ENCODE measurements at regions not wholly inside any gene's neighbourhood (a gene's known extent, or its start where the extent isn't known, plus 50 kb on each side); places are given as distances from the start of the nearest gene placed in this dataset.

- Histone ChIP-seq H3K4me3 (ENCODE audit: low read length) (no peak overlapping the region), H3K4me1 (ENCODE audit: control insufficient read depth, insufficient read depth, low read length) (no peaks in the 10 kb centered on the region), H3K27me3 (ENCODE audit: control insufficient read depth, insufficient read depth, low read length) (no peaks in the 10 kb centered on the region), H3K9me3 (ENCODE audit: control insufficient read depth, insufficient read depth, low read length) (no peaks in the 10 kb centered on the region), H3K36me3 (ENCODE audit: control insufficient read depth, insufficient read depth, low read length) (no peaks in the 10 kb centered on the region), H3K27ac (ENCODE audit: low read length) (no peak overlapping the region)
- Mint-ChIP-seq H3K4me3 (no peak overlapping the region), H3K9me3 (peaks cover 9 to 15% of the 10 kb centered on the region in 2 donors), H3K4me1 (no peaks in the 10 kb centered on the region), H3K27ac (no peak overlapping the region), H3K27me3 (ENCODE audit: low read depth in 2 of 2) (no peaks in the 10 kb centered on the region), H3K36me3 (no peaks in the 10 kb centered on the region)
- TF ChIP-seq, protein P1, sequence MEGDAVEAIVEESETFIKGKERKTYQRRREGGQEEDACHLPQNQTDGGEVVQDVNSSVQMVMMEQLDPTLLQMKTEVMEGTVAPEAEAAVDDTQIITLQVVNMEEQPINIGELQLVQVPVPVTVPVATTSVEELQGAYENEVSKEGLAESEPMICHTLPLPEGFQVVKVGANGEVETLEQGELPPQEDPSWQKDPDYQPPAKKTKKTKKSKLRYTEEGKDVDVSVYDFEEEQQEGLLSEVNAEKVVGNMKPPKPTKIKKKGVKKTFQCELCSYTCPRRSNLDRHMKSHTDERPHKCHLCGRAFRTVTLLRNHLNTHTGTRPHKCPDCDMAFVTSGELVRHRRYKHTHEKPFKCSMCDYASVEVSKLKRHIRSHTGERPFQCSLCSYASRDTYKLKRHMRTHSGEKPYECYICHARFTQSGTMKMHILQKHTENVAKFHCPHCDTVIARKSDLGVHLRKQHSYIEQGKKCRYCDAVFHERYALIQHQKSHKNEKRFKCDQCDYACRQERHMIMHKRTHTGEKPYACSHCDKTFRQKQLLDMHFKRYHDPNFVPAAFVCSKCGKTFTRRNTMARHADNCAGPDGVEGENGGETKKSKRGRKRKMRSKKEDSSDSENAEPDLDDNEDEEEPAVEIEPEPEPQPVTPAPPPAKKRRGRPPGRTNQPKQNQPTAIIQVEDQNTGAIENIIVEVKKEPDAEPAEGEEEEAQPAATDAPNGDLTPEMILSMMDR (IDR thresholded peaks at IDR 0.05), result no peak
- intact Hi-C loops (cut with micrococcal nuclease), result no loop called here
- no peak for ATAC-seq
- no peak for DNase-seq
- 86% methylated on average over 3 of the region's 3 CpGs for WGBS (ENCODE audit: insufficient coverage)
Observed at GRCh38 chr13:86567119-86567518, 767.9 kb upstream of the SLITRK6 start.

DNA sequence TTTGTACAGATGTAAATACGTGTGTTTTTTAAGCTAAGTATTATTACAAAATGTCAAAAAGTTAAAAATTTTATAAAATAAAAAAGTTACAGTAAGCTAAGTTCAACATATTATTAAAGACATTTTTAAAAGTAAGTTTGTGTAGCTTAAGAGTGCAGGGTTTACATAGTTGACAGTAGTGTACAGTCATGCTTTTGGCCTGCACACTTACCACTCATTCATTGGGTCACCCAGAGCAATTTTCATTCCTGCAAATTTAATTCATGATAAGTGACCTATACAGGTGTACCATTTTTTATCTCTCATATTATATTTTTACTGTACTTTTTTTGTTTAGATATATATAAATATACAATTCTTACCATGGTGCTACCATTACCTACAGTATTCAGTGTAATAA, 769.9 kb upstream of the SLITRK6 start:
- H3K27ac ChIP-seq (ENCODE audit: low read length), result no peak overlapping the region
- no peak overlapping the region for H3K4me3 ChIP-seq (ENCODE audit: low read length)
- no peaks in the 10 kb centered on the region for H3K4me1 ChIP-seq (ENCODE audit: control insufficient read depth, insufficient read depth, low read length)
- Mint-ChIP-seq H3K27me3 (ENCODE audit: low read depth in 2 of 2) (no peaks in the 10 kb centered on the region), H3K4me1 (no peaks in the 10 kb centered on the region), H3K27ac (no peak overlapping the region), H3K9me3 (peaks cover 9 to 15% of the 10 kb centered on the region in 2 donors), H3K4me3 (no peak overlapping the region), H3K36me3 (no peaks in the 10 kb centered on the region)
- ATAC-seq (no peak), DNase-seq (no peak)
- intact Hi-C loops (cut with micrococcal nuclease), result no loop called here
- H3K36me3 ChIP-seq (ENCODE audit: control insufficient read depth, insufficient read depth, low read length), result no peaks in the 10 kb centered on the region
- TF ChIP-seq, protein P1 (IDR thresholded peaks at IDR 0.05), result no peak
- H3K9me3 ChIP-seq (ENCODE audit: control insufficient read depth, insufficient read depth, low read length), result no peaks in the 10 kb centered on the region
- no CpG with 5 or more reads among the region's 1 CpG for WGBS (ENCODE audit: insufficient coverage)
- H3K27me3 ChIP-seq (ENCODE audit: control insufficient read depth, insufficient read depth, low read length), result no peaks in the 10 kb centered on the region

DNA sequence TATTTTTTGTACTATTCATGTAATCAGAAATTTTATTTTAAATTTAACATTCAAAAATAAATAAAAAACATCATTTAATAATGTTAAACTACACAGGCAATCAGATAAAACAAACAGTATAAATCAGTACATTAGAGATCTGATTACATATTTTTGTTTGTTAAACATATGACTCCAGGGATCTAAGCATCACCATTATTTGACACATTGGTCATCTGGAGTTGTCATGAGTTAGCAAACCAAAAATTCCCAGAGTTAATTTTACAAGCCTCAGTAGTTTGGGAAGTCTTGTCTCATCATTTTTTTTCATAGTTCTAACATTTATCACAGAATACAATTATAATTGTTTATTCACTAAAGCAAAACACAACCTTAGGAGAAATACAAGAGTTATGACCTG, 770.8 kb upstream of the SLITRK6 start:
- Histone ChIP-seq H3K27ac (ENCODE audit: low read length) (no peak overlapping the region), H3K36me3 (ENCODE audit: control insufficient read depth, insufficient read depth, low read length) (no peaks in the 10 kb centered on the region), H3K4me1 (ENCODE audit: control insufficient read depth, insufficient read depth, low read length) (no peaks in the 10 kb centered on the region), H3K9me3 (ENCODE audit: control insufficient read depth, insufficient read depth, low read length) (no peaks in the 10 kb centered on the region), H3K27me3 (ENCODE audit: control insufficient read depth, insufficient read depth, low read length) (no peaks in the 10 kb centered on the region), H3K4me3 (ENCODE audit: low read length) (no peak overlapping the region)
- no peak overlapping the region for H3K27ac Mint-ChIP-seq
- no peaks in the 10 kb centered on the region for H3K27me3 Mint-ChIP-seq (ENCODE audit: low read depth in 2 of 2)
- no peak for DNase-seq
- intact Hi-C loops (cut with micrococcal nuclease), result no loop called here
- H3K4me1 Mint-ChIP-seq, result no peaks in the 10 kb centered on the region
- H3K9me3 Mint-ChIP-seq, result peaks cover 11 to 18% of the 10 kb centered on the region in 2 donors
- no peaks in the 10 kb centered on the region for H3K36me3 Mint-ChIP-seq
- no peak for ATAC-seq
- TF ChIP-seq, protein P1 (IDR thresholded peaks at IDR 0.05), result no peak
- no peak overlapping the region for H3K4me3 Mint-ChIP-seq

DNA sequence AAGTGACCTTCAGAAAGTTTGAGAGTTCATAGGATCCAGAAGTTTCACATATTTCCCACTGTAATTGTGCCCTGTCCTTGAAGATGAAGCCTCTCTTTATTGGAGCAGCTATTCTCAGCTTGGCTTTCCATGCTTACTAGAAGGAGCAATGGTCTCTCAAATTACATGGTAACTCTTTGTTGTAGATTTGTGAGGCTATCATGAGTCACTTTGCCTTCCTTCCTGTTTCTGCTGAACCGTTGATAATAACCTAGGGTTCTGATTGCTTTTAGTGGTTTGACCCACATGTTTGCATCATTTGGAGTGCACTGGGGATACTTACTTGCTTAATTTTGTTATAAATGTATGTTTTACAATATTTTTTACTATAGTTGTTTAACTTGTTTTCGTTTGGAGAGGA, 772.9 kb upstream of the SLITRK6 start:
- Mint-ChIP-seq H3K36me3 (no peaks in the 10 kb centered on the region), H3K4me3 (no peak overlapping the region), H3K27me3 (ENCODE audit: low read depth in 2 of 2) (no peaks in the 10 kb centered on the region), H3K4me1 (no peaks in the 10 kb centered on the region), H3K27ac (no peak overlapping the region), H3K9me3 (peaks cover 9 to 20% of the 10 kb centered on the region in 2 donors)
- H3K27me3 ChIP-seq (ENCODE audit: control insufficient read depth, insufficient read depth, low read length), result no peaks in the 10 kb centered on the region
- no peaks in the 10 kb centered on the region for H3K9me3 ChIP-seq (ENCODE audit: control insufficient read depth, insufficient read depth, low read length)
- intact Hi-C loops (cut with micrococcal nuclease), result no loop called here
- 0% methylated on average over 1 of the region's 2 CpGs for WGBS (ENCODE audit: insufficient coverage)
- no peaks in the 10 kb centered on the region for H3K36me3 ChIP-seq (ENCODE audit: control insufficient read depth, insufficient read depth, low read length)
- no peaks in the 10 kb centered on the region for H3K4me1 ChIP-seq (ENCODE audit: control insufficient read depth, insufficient read depth, low read length)
- H3K27ac ChIP-seq (ENCODE audit: low read length), result no peak overlapping the region
- ATAC-seq (no peak), DNase-seq (no peak)
- H3K4me3 ChIP-seq (ENCODE audit: low read length), result no peak overlapping the region
- TF ChIP-seq, protein P1 (IDR thresholded peaks at IDR 0.05), result no peak
